AG09309 (cell line): ENCODE measurements at regions not wholly inside any gene's neighbourhood (a gene's known extent, or its start where the extent isn't known, plus 50 kb on each side); places are given as distances from the start of the nearest gene placed in this dataset.

ENCODE experiments used
- DNase-seq: peaks from one replicate; pipeline ENCODE4 v3.0.0-alpha.2; 2010; ENCODE audit warnings: low read depth
- H3K4me3 ChIP-seq: 2 replicates; pipeline ENCODE4 v1.5.1; 2011; ENCODE audit warnings: mild to moderate bottlenecking, low read depth, low read length, moderate library complexity; ENCODE audit not compliant: control insufficient read depth
- TF ChIP-seq, protein P1 (sequence below): IDR thresholded peaks from 2 replicates; pipeline ENCODE4 v1.5.1; 2011; ENCODE audit warnings: mild to moderate bottlenecking, low read depth, low read length, inconsistent platforms; ENCODE audit not compliant: insufficient read depth, control insufficient read depth; ENCODE audit errors: missing control alignments

DNA sequence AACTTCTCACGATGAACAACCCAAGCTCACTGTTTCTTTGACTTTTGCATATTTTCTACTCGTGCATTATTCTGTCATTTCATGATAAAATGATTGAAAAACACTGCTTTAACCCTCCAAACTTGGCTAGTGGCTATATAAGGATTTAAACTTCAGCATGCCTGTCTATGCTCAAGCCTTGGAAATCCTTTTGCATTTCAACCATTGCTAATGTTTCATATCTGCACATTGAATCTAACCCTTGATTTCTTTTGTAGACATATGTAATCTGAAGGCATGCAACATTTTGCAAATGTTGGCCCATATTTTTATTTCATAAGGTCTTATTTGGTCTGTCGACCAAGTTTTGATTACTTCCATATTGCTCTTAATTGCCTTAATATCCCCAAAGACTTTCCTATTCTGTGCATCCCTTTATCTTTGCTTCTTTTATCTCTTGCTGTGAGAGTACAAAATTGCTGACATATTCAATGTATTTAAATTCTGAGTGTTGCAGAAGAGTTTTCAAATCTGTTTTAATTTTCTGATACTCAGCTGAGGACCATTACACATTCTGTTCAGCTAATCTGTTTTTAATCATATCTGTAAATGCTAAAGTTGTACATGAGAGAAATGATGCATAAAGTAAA lies 403.7 kb upstream of the ZNF608 start:
- TF ChIP-seq, protein P1, sequence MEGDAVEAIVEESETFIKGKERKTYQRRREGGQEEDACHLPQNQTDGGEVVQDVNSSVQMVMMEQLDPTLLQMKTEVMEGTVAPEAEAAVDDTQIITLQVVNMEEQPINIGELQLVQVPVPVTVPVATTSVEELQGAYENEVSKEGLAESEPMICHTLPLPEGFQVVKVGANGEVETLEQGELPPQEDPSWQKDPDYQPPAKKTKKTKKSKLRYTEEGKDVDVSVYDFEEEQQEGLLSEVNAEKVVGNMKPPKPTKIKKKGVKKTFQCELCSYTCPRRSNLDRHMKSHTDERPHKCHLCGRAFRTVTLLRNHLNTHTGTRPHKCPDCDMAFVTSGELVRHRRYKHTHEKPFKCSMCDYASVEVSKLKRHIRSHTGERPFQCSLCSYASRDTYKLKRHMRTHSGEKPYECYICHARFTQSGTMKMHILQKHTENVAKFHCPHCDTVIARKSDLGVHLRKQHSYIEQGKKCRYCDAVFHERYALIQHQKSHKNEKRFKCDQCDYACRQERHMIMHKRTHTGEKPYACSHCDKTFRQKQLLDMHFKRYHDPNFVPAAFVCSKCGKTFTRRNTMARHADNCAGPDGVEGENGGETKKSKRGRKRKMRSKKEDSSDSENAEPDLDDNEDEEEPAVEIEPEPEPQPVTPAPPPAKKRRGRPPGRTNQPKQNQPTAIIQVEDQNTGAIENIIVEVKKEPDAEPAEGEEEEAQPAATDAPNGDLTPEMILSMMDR: no peak
- H3K4me3 ChIP-seq: no peak overlapping the region
- no peak for DNase-seq

DNA sequence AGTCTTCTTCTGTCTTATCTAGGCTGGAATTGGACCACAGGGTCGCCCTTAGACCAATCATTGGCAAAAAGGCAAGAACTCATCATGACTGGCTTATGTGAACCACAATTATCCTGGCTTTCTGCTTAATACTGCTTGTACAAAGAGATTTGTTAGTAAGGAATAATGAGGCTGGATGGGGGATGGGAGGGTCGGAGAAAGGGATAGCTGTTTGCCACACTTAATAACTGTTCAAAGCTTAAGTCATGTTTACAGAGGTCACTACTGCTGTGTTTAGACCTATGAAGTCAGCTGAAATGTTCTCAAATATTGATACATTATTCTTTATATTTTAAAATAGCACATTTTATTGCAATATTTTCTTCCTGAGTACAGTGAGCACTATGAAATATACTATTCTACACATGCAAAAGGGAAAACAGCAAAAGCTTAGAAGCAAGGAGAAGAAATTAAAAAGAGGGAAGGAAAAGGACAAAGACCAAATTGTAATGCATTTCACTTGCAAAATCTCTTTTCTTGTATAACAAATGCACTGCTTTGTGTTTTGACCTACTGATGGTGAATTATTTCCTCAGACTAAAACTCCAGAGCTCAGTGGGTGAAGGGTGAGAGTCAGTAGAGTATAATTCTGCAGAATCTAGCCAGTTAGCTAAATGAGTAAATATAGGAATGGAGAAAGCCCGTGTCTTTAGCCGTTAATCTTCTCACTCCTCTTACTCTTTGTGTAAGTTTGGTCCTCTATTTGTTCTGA lies 404.9 kb upstream of the ZNF608 start:
- DNase-seq: no peak
- TF ChIP-seq, protein P1: no peak
- H3K4me3 ChIP-seq: no peak overlapping the region

DNA sequence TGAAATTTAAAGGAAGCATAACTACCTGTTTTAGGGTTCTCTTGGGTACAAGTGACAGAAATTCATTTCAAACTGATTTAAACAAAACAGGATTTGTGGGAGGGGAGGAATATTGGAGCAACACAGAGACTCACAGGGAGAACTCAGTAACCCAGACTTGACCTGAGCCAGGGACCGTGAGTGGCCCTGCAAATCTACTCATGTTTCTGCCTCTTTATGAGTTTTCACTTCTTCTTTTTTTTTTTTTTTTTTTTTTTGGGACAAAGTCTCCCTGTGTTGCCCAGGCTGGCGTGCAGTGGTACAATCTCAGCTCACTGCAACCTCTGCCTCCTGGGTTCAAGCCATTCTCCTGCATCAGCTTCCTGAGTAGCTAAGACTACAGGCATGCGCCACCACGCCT lies 405.6 kb upstream of the ZNF608 start:
- no peak overlapping the region for H3K4me3 ChIP-seq
- no peak for DNase-seq
- TF ChIP-seq, protein P1: no peak

DNA sequence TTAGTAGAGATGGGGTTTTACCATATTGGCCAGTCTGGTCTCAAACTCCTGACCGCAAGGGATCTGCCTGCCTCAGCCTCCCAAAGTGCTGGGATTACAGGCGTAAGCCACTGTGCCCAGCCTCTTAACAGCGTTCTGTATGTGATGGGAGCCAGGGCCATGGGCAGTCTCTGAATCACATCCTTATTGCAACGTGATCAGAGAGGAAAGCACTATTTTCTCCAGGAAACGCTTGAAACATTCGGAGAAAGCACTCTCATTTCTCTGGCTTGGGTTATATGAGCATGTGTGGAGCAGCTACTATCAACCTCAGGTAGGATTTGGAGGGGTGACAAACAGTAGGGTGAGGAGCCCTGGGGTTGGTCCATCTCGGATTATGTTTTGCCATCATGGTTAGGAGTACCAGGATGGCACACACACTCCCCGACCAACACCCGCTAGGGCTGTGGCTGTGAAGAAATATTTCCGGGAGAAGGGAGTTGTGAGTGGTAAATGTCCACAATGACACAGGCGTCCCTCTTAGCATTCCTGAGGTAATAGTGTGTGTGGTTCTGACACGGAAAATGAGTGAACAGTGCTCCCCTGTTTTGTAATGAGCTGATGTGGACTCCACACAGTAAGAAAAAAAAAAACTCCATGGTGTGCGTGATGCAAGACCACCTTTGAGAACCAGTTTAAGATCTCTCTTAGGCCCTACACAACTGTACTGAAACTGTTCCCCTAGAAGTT lies 406.2 kb upstream of the ZNF608 start:
- TF ChIP-seq, protein P1: no peak
- H3K4me3 ChIP-seq: no peak overlapping the region
- no peak for DNase-seq

DNA sequence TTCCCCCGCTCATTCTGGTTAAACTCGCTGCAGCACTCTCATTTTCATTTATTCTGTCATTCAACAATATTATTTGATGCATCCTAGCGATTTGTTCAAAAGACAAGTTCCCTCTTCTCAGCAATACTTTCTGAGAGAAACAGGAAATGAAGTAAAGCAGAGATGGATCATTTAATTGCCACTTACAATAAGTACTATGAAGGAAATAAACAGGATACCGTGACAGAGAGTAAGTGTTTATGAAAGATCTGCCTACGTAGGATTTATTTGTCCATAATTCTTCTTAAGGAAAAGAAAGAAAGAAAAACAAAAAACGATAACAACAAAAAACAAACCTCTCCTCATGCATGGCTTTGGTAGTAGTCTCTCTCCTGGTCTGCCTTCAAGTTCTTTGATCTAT lies 406.8 kb upstream of the ZNF608 start:
- H3K4me3 ChIP-seq: no peak overlapping the region
- no peak for DNase-seq
- TF ChIP-seq, protein P1: no peak

DNA sequence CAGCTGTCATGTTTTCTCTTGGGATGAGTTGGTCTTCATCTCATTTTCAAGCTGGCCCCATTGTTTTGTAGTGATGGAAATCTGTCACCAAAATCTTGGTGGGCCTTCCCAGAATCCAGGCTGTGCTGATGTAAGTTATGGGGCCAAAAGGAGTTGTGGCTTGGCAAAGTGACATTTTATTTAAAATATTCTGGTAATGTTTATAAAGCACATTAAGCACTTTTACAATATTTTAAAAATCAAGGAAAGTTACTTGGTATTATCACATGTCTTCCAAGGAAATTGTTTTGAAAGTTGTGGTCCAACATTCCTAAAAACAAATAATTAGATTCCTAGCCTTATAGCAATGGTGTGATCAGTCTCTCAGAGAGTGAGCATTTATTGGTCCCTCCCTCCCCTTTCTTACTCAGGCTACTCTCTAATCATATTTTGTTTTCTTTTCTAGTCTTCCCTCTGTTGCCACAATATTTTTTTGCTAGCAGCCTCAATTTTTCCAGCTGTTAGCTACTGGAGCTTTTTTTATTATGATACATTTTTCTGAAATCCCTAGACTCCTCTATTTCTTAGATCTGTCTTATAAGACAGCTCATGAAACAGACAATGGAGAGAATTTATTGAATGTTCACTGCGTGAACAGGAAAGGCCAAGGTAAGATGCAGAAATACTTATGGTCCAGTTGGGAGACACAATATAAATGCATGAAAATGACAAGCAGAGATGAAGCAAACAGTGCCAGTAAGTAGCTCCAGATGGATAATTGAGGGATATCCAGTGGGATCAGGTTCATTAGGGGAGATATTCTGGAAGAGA lies 408.1 kb upstream of the ZNF608 start:
- TF ChIP-seq, protein P1: no peak
- H3K4me3 ChIP-seq: no peak overlapping the region
- no peak for DNase-seq
